Tibial artery (tissue), 4 donors: ENCODE measurements at regions not wholly inside any gene's neighbourhood (a gene's known extent, or its start where the extent isn't known, plus 50 kb on each side); places are given as distances from the start of the nearest gene placed in this dataset.

Experiments used
- DNase-seq, 2 donors: peaks; one replicate each; pipeline ENCODE4 v3.0.0-alpha.2; 2019
- H3K27ac ChIP-seq, 2 donors: fragments of 200-600 bp; sonication (generic) in 1 of 2; 1 replicate in 1 of 2; 2 replicates in 1 of 2; pipeline ENCODE4 v1.5.1; 2018 to 2019; ENCODE audit warnings: mild to moderate bottlenecking in 1 of 2
- H3K27me3 ChIP-seq, 2 donors: fragments of 200-600 bp; sonication (generic) in 1 of 2; one replicate each; pipeline versions ENCODE4 v1.5.1 to v1.6.0; 2016 to 2019
- H3K36me3 ChIP-seq, 3 donors: fragments of 200-600 bp; sonication (generic) in 2 of 3; one replicate each; pipeline ENCODE4 v1.5.1; 2016 to 2019; ENCODE audit warnings: mild to moderate bottlenecking in 2 of 3
- H3K4me1 ChIP-seq, 4 donors: fragments of 200-600 bp; sonication (generic) in 2 of 4; 1 replicate in 3 of 4; 2 replicates in 1 of 4; pipeline ENCODE4 v1.5.1; 2016 to 2019
- H3K4me3 ChIP-seq, 2 donors: fragments of 200-600 bp; sonication (generic) in 1 of 2; 1 replicate in 1 of 2; 2 replicates in 1 of 2; pipeline ENCODE4 v1.5.1; 2018 to 2019; ENCODE audit warnings: mild to moderate bottlenecking in 2 of 2
- H3K9me3 ChIP-seq, 3 donors: fragments of 200-600 bp; sonication (generic) in 1 of 3; one replicate each; pipeline ENCODE4 v1.5.1; 2016 to 2019
- intact Hi-C: fragments of 100-400 bp; cut with DNase I; formaldehyde crosslinking; loops from one replicate; pipeline ENCODE4 v1.15.0; 2023; ENCODE audit warnings: low total_unique reads
- TF ChIP-seq, protein P1 (sequence below), 2 experiments: fragments of 200-600 bp in 1 of 2; fragments of 450-650 bp in 1 of 2; IDR thresholded peaks; one replicate each; pipeline ENCODE4 v1.5.1; 2017 to 2019; ENCODE audit warnings: antibody characterized with exemption in 2 of 2, mild to moderate bottlenecking in 1 of 2, moderate library complexity in 1 of 2

DNA sequence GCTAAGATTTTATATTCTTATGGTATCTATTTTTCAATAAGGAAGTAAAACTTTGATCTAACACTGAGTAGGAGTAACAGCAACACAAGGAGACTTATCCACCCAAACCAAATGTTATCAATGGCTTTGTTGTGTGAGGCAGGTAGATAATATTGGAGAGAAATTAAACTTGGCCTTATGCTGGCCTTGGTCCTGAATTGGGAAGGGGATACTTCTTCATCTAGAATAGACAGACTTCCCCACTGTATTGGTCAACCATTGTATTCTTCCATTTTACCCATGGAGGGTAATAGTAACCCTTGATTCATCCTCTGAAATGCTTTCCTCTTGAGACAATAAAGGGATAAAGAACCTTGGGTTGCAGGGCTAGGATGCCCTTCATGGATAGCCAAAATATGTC, 76.3 kb upstream of the ANKFN1 start:
- TF ChIP-seq, protein P1, sequence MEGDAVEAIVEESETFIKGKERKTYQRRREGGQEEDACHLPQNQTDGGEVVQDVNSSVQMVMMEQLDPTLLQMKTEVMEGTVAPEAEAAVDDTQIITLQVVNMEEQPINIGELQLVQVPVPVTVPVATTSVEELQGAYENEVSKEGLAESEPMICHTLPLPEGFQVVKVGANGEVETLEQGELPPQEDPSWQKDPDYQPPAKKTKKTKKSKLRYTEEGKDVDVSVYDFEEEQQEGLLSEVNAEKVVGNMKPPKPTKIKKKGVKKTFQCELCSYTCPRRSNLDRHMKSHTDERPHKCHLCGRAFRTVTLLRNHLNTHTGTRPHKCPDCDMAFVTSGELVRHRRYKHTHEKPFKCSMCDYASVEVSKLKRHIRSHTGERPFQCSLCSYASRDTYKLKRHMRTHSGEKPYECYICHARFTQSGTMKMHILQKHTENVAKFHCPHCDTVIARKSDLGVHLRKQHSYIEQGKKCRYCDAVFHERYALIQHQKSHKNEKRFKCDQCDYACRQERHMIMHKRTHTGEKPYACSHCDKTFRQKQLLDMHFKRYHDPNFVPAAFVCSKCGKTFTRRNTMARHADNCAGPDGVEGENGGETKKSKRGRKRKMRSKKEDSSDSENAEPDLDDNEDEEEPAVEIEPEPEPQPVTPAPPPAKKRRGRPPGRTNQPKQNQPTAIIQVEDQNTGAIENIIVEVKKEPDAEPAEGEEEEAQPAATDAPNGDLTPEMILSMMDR (IDR thresholded peaks at IDR 0.05) = no peak
- Histone ChIP-seq H3K36me3 (no peaks in the 10 kb centered on the region), H3K27ac (no peak overlapping the region), H3K4me1 (no peaks in the 10 kb centered on the region), H3K4me3 (no peak overlapping the region), H3K27me3 (no peaks in the 10 kb centered on the region), H3K9me3 (no peaks in the 10 kb centered on the region)
- intact Hi-C loops = no loop called here
- DNase-seq = no peak

DNA sequence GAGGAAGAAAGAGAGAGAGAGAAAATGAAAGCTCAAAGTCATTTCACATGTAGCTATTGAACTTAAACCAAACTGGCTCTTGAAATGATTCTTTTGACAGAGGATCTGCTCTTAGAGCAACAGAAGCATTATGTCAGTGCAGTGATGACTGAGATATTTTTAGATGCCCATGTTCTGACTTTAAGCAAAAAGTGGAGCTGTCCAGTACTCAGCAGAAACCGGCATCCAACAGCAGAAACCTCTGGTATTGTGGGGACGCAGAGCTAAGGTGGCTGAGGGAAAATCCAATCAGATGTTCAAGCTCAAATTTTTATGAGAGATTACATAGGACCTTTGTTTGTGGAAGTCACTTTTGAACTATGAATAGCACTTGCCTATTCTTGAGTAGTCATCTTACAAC, 69.8 kb upstream of the ANKFN1 start:
- TF ChIP-seq, protein P1 (IDR thresholded peaks at IDR 0.05) = no peak
- DNase-seq = no peak

DNA sequence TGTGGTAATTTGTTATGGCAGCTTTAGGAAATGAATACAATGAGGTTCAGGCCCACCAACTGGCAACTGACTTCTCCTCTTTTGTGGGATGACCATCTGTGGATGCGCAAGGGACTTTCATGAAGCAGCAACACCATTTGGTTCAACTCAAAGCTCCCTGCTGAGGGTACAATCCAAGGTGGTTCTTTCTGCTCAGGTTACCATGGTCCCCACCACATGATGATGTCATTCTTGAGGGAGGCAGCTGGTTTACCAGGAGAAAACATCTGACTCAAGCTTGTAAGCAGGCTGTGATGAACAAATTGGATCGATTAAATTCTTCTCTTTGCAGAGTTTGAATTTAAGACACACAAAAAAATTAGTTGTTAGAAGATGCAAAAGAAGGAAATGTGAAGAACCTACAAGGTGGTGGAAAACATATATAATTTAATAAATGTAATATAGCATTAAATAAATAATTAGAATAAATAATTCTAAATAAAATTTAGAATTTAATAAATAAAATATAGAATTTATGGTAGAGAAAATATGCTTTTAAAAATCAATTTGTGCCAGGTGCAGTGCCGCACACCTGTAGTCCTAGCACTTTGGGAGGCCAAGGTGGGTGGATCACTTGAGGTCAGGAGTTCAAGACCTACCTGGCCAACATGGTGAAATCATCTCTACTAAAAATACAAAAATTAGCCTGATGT, 67.6 kb upstream of the ANKFN1 start:
- DNase-seq = no peak
- no peaks in the 10 kb centered on the region for H3K36me3 ChIP-seq
- TF ChIP-seq, protein P1 (IDR thresholded peaks at IDR 0.05) = no peak
- H3K27me3 ChIP-seq = no peaks in the 10 kb centered on the region
- intact Hi-C loops = no loop called here
- no peak overlapping the region for H3K4me3 ChIP-seq
- H3K27ac ChIP-seq = no peak overlapping the region
- H3K4me1 ChIP-seq = no peaks in the 10 kb centered on the region
- peaks cover 0 to 5% (median 0%) of the 10 kb centered on the region in 3 donors for H3K9me3 ChIP-seq

More for the DNA sequence above, 69.8 kb upstream of the ANKFN1 start:
- Histone ChIP-seq H3K27ac (no peak overlapping the region), H3K9me3 (peaks cover 0 to 5% (median 0%) of the 10 kb centered on the region in 3 donors), H3K36me3 (no peaks in the 10 kb centered on the region), H3K4me1 (no peaks in the 10 kb centered on the region), H3K4me3 (no peak overlapping the region), H3K27me3 (no peaks in the 10 kb centered on the region)
- intact Hi-C loops = no loop called here

DNA sequence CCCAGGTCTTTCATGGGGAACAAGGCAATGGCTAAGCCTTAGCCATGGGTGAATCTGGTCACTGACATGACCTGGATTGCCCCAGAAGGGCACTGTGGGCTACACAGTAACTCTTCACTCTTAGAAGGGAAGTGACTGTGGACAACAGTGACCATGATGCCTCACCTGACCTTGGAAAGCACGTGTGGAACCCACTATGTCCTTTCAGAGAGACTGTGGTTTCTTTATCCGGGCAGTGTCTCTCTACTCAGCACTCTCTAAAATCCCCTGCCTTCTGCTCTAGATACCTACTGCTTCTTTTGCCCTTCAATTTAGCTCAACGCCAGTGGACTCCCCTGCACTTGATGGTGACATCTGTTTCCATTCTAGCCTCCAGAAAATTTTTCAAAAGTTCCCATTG, 66.1 kb upstream of the ANKFN1 start:
- H3K27me3 ChIP-seq = no peaks in the 10 kb centered on the region
- no peak for DNase-seq
- H3K27ac ChIP-seq = no peak overlapping the region
- TF ChIP-seq, protein P1 (IDR thresholded peaks at IDR 0.05) = no peak
- peaks cover 0 to 5% (median 0%) of the 10 kb centered on the region in 3 donors for H3K9me3 ChIP-seq
- no peaks in the 10 kb centered on the region for H3K36me3 ChIP-seq
- no peaks in the 10 kb centered on the region for H3K4me1 ChIP-seq
- no peak overlapping the region for H3K4me3 ChIP-seq
- intact Hi-C loops = no loop called here

DNA sequence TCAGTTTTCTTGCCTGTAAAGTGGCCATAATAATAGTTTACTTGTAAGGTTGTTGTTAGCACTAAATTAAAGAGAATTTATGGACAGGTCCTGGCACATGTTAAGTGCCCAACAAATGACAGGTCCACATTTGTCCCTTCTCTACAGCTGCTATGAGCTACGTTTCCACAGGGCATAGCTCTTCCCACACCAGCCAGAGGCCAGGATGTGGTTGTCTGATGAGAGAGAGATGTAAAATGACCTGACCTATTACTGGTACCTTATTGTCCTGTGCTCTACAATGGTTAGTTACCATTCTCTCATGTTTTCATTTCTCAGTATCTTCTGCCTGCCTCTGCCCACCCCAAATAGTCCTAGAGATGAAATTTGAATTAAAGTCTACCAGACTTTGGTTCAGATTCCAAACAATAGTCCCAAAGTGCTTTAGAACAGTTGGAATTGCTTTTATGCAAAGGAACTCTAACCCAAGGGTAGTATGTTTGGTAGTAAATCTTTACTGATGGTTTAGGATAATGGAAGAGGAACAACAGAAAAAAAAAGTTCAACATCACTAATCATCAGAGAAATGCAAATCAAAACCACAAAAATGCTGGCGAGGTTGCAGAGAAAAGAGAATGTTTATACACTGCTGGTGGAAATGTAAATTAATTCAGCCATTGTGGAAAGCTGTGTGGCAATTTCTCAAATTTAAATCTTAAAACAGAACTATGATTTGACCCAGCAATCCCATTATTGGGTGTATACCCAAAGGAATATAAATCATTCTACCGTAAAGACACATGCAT, 57.1 kb upstream of the ANKFN1 start:
- no peak overlapping the region for H3K4me3 ChIP-seq
- intact Hi-C loops = no loop called here
- no peak overlapping the region for H3K27ac ChIP-seq
- DNase-seq = no peak
- TF ChIP-seq, protein P1 (IDR thresholded peaks at IDR 0.05) = no peak
- H3K36me3 ChIP-seq = no peaks in the 10 kb centered on the region
- no peaks in the 10 kb centered on the region for H3K27me3 ChIP-seq
- H3K9me3 ChIP-seq = no peaks in the 10 kb centered on the region
- no peaks in the 10 kb centered on the region for H3K4me1 ChIP-seq
